SK-N-SH treated with all-trans-retinoic acid at 6 μM for 48 hours (cell line): ENCODE measurements at regions not wholly inside any gene's neighbourhood (a gene's known extent, or its start where the extent isn't known, plus 50 kb on each side); places are given as distances from the start of the nearest gene placed in this dataset.

Experiments
- ATAC-seq: fragments of 200-7000 bp; cut with Tn5 transposase; 3 replicates; pipeline ENCODE4 v1.9.1; 2020; ENCODE audit warnings: mild to moderate bottlenecking, moderate library complexity
- BACH2 ChIP-seq: fragments of 250-450 bp; sonication (Bioruptor Pico); IDR thresholded peaks from 2 replicates; pipeline ENCODE4 v1.9.0; 2021; ENCODE audit warnings: mild to moderate bottlenecking, borderline replicate concordance
- CSDC2 ChIP-seq: fragments of 250-450 bp; sonication (Bioruptor Pico); IDR thresholded peaks from 2 replicates; pipeline ENCODE4 v1.5.0; 2020; ENCODE audit warnings: mild to moderate bottlenecking, moderate library complexity
- CSRNP3 ChIP-seq: fragments of 250-450 bp; sonication (Bioruptor Pico); IDR thresholded peaks from 2 replicates; pipeline ENCODE4 v1.5.1; 2021; ENCODE audit warnings: mild to moderate bottlenecking, moderate library complexity
- ESRRG ChIP-seq: fragments of 250-450 bp; sonication (Bioruptor Pico); IDR thresholded peaks from 2 replicates; pipeline ENCODE4 v1.6.1; 2021; ENCODE audit warnings: mild to moderate bottlenecking
- GLIS3 ChIP-seq: fragments of 250-450 bp; sonication (Bioruptor Pico); IDR thresholded peaks from 2 replicates; pipeline ENCODE4 v1.5.0; 2020; ENCODE audit warnings: mild to moderate bottlenecking, moderate library complexity
- ISL1 ChIP-seq: fragments of 250-450 bp; sonication (Bioruptor Pico); IDR thresholded peaks from 2 replicates; pipeline ENCODE4 v2.1.2; 2022; ENCODE audit warnings: mild to moderate bottlenecking, moderate library complexity
- OSR1 ChIP-seq: fragments of 250-450 bp; sonication (Bioruptor Pico); IDR thresholded peaks from 2 replicates; pipeline ENCODE4 v1.8.0; 2022; ENCODE audit warnings: moderate library complexity, mild to moderate bottlenecking, inconsistent platforms
- PPARA ChIP-seq: fragments of 250-450 bp; sonication (Bioruptor Pico); IDR thresholded peaks from 2 replicates; pipeline ENCODE4 v1.5.0; 2020; ENCODE audit warnings: mild to moderate bottlenecking, borderline replicate concordance
- RARB ChIP-seq: fragments of 250-450 bp; sonication (Bioruptor Pico); IDR thresholded peaks from 2 replicates; pipeline ENCODE4 v1.8.0; 2021; ENCODE audit warnings: mild to moderate bottlenecking, moderate library complexity
- SNAI2 ChIP-seq: fragments of 250-450 bp; sonication (Bioruptor Pico); IDR thresholded peaks from 2 replicates; pipeline ENCODE4 v1.5.0; 2020; ENCODE audit warnings: mild to moderate bottlenecking, moderate library complexity
- TOX ChIP-seq: fragments of 250-450 bp; sonication (Bioruptor Pico); IDR thresholded peaks from 2 replicates; pipeline ENCODE4 v1.8.0; 2021; ENCODE audit warnings: mild to moderate bottlenecking, moderate library complexity, borderline replicate concordance
- ZC3H10 ChIP-seq: fragments of 250-450 bp; sonication (Bioruptor Pico); IDR thresholded peaks from 2 replicates; pipeline ENCODE4 v1.5.1; 2021; ENCODE audit warnings: mild to moderate bottlenecking, moderate library complexity
- ZFP3 ChIP-seq: fragments of 250-450 bp; sonication (Bioruptor Pico); IDR thresholded peaks from 2 replicates; pipeline ENCODE4 v1.5.0; 2020; ENCODE audit warnings: mild to moderate bottlenecking, moderate library complexity
- ZFP30 ChIP-seq: fragments of 450-650 bp; formaldehyde crosslinking; IDR thresholded peaks from 2 replicates; pipeline ENCODE4 v1.5.0; 2022; ENCODE audit warnings: mild to moderate bottlenecking, moderate library complexity
- ZNF565 ChIP-seq: fragments of 450-650 bp; formaldehyde crosslinking; conservative IDR thresholded peaks from 2 replicates; pipeline ENCODE4 v1.5.0; 2020; ENCODE audit warnings: low read depth, mild to moderate bottlenecking, moderate library complexity
- ZNF70 ChIP-seq: fragments of 450-650 bp; formaldehyde crosslinking; IDR thresholded peaks from 2 replicates; pipeline ENCODE4 v1.5.0; 2020; ENCODE audit warnings: mild to moderate bottlenecking, moderate library complexity
- ZNF8 ChIP-seq: fragments of 450-650 bp; formaldehyde crosslinking; IDR thresholded peaks from 2 replicates; pipeline ENCODE4 v1.5.0; 2020; ENCODE audit warnings: mild to moderate bottlenecking, moderate library complexity
- TF ChIP-seq, protein P1 (sequence below): fragments of 250-450 bp; sonication (Bioruptor Pico); IDR thresholded peaks from 2 replicates; pipeline ENCODE4 v1.5.0; 2020; ENCODE audit warnings: mild to moderate bottlenecking, moderate library complexity
- TF ChIP-seq, protein P2 (sequence below): fragments of 250-450 bp; sonication (Bioruptor Pico); IDR thresholded peaks from 2 replicates; pipeline ENCODE4 v1.8.0; 2020; ENCODE audit warnings: mild to moderate bottlenecking, moderate library complexity, borderline replicate concordance

- no peak for TF ChIP-seq ESRRG (CRISPR knock-in tag)
- no peak for TF ChIP-seq ZNF8 (CRISPR knock-in tag)
- no peak for TF ChIP-seq RARB
- TF ChIP-seq, protein P1, sequence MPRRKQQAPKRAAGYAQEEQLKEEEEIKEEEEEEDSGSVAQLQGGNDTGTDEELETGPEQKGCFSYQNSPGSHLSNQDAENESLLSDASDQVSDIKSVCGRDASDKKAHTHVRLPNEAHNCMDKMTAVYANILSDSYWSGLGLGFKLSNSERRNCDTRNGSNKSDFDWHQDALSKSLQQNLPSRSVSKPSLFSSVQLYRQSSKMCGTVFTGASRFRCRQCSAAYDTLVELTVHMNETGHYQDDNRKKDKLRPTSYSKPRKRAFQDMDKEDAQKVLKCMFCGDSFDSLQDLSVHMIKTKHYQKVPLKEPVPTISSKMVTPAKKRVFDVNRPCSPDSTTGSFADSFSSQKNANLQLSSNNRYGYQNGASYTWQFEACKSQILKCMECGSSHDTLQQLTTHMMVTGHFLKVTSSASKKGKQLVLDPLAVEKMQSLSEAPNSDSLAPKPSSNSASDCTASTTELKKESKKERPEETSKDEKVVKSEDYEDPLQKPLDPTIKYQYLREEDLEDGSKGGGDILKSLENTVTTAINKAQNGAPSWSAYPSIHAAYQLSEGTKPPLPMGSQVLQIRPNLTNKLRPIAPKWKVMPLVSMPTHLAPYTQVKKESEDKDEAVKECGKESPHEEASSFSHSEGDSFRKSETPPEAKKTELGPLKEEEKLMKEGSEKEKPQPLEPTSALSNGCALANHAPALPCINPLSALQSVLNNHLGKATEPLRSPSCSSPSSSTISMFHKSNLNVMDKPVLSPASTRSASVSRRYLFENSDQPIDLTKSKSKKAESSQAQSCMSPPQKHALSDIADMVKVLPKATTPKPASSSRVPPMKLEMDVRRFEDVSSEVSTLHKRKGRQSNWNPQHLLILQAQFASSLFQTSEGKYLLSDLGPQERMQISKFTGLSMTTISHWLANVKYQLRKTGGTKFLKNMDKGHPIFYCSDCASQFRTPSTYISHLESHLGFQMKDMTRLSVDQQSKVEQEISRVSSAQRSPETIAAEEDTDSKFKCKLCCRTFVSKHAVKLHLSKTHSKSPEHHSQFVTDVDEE (CRISPR knock-in tag), result no peak
- no peak for TF ChIP-seq SNAI2 (CRISPR knock-in tag)
- no peak for TF ChIP-seq ZNF565 (CRISPR knock-in tag)
- no peak for TF ChIP-seq ZC3H10 (CRISPR knock-in tag)
- TF ChIP-seq GLIS3 (CRISPR knock-in tag), result no peak
- TF ChIP-seq ZFP30 (CRISPR knock-in tag), result no peak
- no peak for TF ChIP-seq CSRNP3 (CRISPR knock-in tag)
- no peak for TF ChIP-seq PPARA
- TF ChIP-seq TOX, result no peak
- no peak for TF ChIP-seq ZNF70 (CRISPR knock-in tag)
- TF ChIP-seq ISL1, result no peak
- no peak for TF ChIP-seq BACH2
- TF ChIP-seq OSR1 (CRISPR knock-in tag), result no peak
- TF ChIP-seq, protein P2, sequence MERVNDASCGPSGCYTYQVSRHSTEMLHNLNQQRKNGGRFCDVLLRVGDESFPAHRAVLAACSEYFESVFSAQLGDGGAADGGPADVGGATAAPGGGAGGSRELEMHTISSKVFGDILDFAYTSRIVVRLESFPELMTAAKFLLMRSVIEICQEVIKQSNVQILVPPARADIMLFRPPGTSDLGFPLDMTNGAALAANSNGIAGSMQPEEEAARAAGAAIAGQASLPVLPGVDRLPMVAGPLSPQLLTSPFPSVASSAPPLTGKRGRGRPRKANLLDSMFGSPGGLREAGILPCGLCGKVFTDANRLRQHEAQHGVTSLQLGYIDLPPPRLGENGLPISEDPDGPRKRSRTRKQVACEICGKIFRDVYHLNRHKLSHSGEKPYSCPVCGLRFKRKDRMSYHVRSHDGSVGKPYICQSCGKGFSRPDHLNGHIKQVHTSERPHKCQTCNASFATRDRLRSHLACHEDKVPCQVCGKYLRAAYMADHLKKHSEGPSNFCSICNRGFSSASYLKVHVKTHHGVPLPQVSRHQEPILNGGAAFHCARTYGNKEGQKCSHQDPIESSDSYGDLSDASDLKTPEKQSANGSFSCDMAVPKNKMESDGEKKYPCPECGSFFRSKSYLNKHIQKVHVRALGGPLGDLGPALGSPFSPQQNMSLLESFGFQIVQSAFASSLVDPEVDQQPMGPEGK (CRISPR knock-in tag), result no peak
- no peak for TF ChIP-seq ZFP3 (CRISPR knock-in tag)
- no peak; the same call in 2 of the 3 replicates for ATAC-seq
Observed at GRCh38 chr6:120671519-120671918, 662.8 kb downstream of the TBC1D32 start.

GRCh38 chr6:120652506-120652905 lies 681.8 kb downstream of the TBC1D32 start:
- TF ChIP-seq SNAI2 (CRISPR knock-in tag) (no peak), CSDC2 (CRISPR knock-in tag) (no peak)
- no peak for ATAC-seq

GRCh38 chr6:120648713-120649112 lies 685.6 kb downstream of the TBC1D32 start:
- TF ChIP-seq ZNF565 (CRISPR knock-in tag) (no peak), SNAI2 (CRISPR knock-in tag) (no peak), ZNF8 (CRISPR knock-in tag) (no peak), ISL1 (no peak), PPARA (no peak), RARB (no peak)
- TF ChIP-seq, protein P1 (CRISPR knock-in tag), result no peak
- TF ChIP-seq, all 23 proteins: peak for 0

GRCh38 chr6:120646101-120646500 lies 688.2 kb downstream of the TBC1D32 start:
- no peak for ATAC-seq
- no peak for TF ChIP-seq TOX
- no peak for TF ChIP-seq GLIS3 (CRISPR knock-in tag)
- no peak for TF ChIP-seq RARB
- TF ChIP-seq, protein P2 (CRISPR knock-in tag), result no peak

More at GRCh38 chr6:120648713-120649112, 685.6 kb downstream of the TBC1D32 start:
- no peak for ATAC-seq
